Fibroblast of the conjunctiva (primary cell): ENCODE measurements at regions not wholly inside any gene's neighbourhood (a gene's known extent, or its start where the extent isn't known, plus 50 kb on each side); places are given as distances from the start of the nearest gene placed in this dataset.
"Not testable (repeated sequence)": the region's sequence is repeated elsewhere in the genome, so short reads cannot be mapped to it uniquely, and the experiment has no call there.

Experiments used
- DNase-seq: peaks from one replicate; pipeline ENCODE4 v3.0.0-alpha.2; 2010; ENCODE audit warnings: low read depth

GRCh38 chrX:896256-896655, 265.7 kb downstream of the SHOX start:
- DNase-seq: no peak

GRCh38 chrX:889966-890651, 259.5 kb downstream of the SHOX start:
- no peak for DNase-seq

- not testable (repeated sequence) for DNase-seq
These were observed 257.1 kb downstream of the SHOX start for GRCh38 chrX:887724-888123.

- DNase-seq: no peak
These were observed 253.0 kb downstream of the SHOX start for GRCh38 chrX:883588-883987.

- DNase-seq: not testable (repeated sequence)
These were observed 249.4 kb downstream of the SHOX start for GRCh38 chrX:879756-880698.

GRCh38 chrX:874061-874460, 243.5 kb downstream of the SHOX start:
- DNase-seq: no peak

GRCh38 chrX:873016-873415, 242.4 kb downstream of the SHOX start:
- DNase-seq: no peak

GRCh38 chrX:872090-872489, 241.5 kb downstream of the SHOX start:
- no peak for DNase-seq

- no peak for DNase-seq
These were observed 241.0 kb downstream of the SHOX start for GRCh38 chrX:871626-872025.

GRCh38 chrX:867966-868647, 237.5 kb downstream of the SHOX start:
- no peak for DNase-seq

- DNase-seq: no peak
These were observed 236.9 kb downstream of the SHOX start for GRCh38 chrX:867502-867901.

GRCh38 chrX:866441-866990, 235.9 kb downstream of the SHOX start:
- no peak for DNase-seq

- no peak for DNase-seq
These were observed 234.8 kb downstream of the SHOX start for GRCh38 chrX:865422-865821.

GRCh38 chrX:861921-862320, 231.3 kb downstream of the SHOX start:
- DNase-seq: no peak

- DNase-seq: no peak
These were observed 230.8 kb downstream of the SHOX start for GRCh38 chrX:861340-861890.

- no peak for DNase-seq
These were observed 228.7 kb downstream of the SHOX start for GRCh38 chrX:859329-859728.

- no peak for DNase-seq
These were observed 228.0 kb downstream of the SHOX start for GRCh38 chrX:858542-859078.

- no peak for DNase-seq
These were observed 226.8 kb downstream of the SHOX start for GRCh38 chrX:857376-857775.

GRCh38 chrX:856566-857290, 226.1 kb downstream of the SHOX start:
- no peak for DNase-seq

- no peak for DNase-seq
These were observed 222.7 kb downstream of the SHOX start for GRCh38 chrX:853304-853703.

- DNase-seq: no peak
These were observed 219.9 kb downstream of the SHOX start for GRCh38 chrX:850471-850916.
